ENCODE measurements at regions not wholly inside any gene's neighbourhood (a gene's known extent, or its start where the extent isn't known, plus 50 kb on each side); places are given as distances from the start of the nearest gene placed in this dataset.

GRCh38 chr5:136510481-136510880 lies 145.1 kb upstream of the TRPC7 start:
- H3K36me3 ChIP-seq (ENCODE audit: low read depth) = no peaks in the 10 kb centered on the region
- H3K9ac ChIP-seq = no peak overlapping the region
- no peak for TF ChIP-seq EZH2phosphoT487 (IDR thresholded peaks at IDR 0.05; ENCODE audit: insufficient read depth, low read depth)
- TF ChIP-seq EZH2 (IDR thresholded peaks at IDR 0.05; ENCODE audit: insufficient read depth, poor library complexity, severe bottlenecking) = no peak
- H3K27ac ChIP-seq = no peak overlapping the region
- H4K20me1 ChIP-seq (ENCODE audit: insufficient read depth) = no peaks in the 10 kb centered on the region
- no peaks in the 10 kb centered on the region for H3K27me3 ChIP-seq (replicated peaks; ENCODE audit: insufficient read depth)
- H2AFZ ChIP-seq = no peak overlapping the region
- H3K4me3 ChIP-seq = no peak overlapping the region
- H3K9me3 ChIP-seq (ENCODE audit: low read depth) = no peaks in the 10 kb centered on the region
- no peaks in the 10 kb centered on the region for H3K9me2 ChIP-seq (ENCODE audit: insufficient read depth)
- in situ Hi-C loops (cut with MboI) = no loop called here
- no peak overlapping the region for H3K4me2 ChIP-seq (ENCODE audit: unreplicated experiment)
- no peaks in the 10 kb centered on the region for H3K79me2 ChIP-seq (ENCODE audit: insufficient read depth)
- no peak for DNase-seq
- H3K4me1 ChIP-seq (ENCODE audit: insufficient read depth) = no peaks in the 10 kb centered on the region
- H3F3A ChIP-seq (ENCODE audit: insufficient read depth) = no peaks in the 10 kb centered on the region

GRCh38 chr5:136506131-136506530 lies 140.8 kb upstream of the TRPC7 start:
- no peak overlapping the region for H2AFZ ChIP-seq
- no peak overlapping the region for H3K27ac ChIP-seq
- H3K36me3 ChIP-seq (ENCODE audit: low read depth) = no peaks in the 10 kb centered on the region
- no peaks in the 10 kb centered on the region for H3K9me2 ChIP-seq (ENCODE audit: insufficient read depth)
- no peak for DNase-seq
- no peaks in the 10 kb centered on the region for H4K20me1 ChIP-seq (ENCODE audit: insufficient read depth)
- no peaks in the 10 kb centered on the region for H3K4me1 ChIP-seq (ENCODE audit: insufficient read depth)
- H3K9me3 ChIP-seq (ENCODE audit: low read depth) = no peaks in the 10 kb centered on the region
- H3K9ac ChIP-seq = no peak overlapping the region
- 38 to 44% methylated on average over 1 of the region's 1 CpG for WGBS, 2 experiments (ENCODE audit: low coverage in 1 of 2, low lambda C conversion rate in 2 of 2, missing lambda C conversion rate in 2 of 2)
- no peaks in the 10 kb centered on the region for H3F3A ChIP-seq (ENCODE audit: insufficient read depth)
- in situ Hi-C loops (cut with MboI) = no loop called here
- H3K27me3 ChIP-seq (replicated peaks; ENCODE audit: insufficient read depth) = no peaks in the 10 kb centered on the region
- no peak overlapping the region for H3K4me3 ChIP-seq
- H3K4me2 ChIP-seq (ENCODE audit: unreplicated experiment) = no peak overlapping the region
- no peaks in the 10 kb centered on the region for H3K79me2 ChIP-seq (ENCODE audit: insufficient read depth)
- TF ChIP-seq EZH2phosphoT487 (IDR thresholded peaks at IDR 0.05; ENCODE audit: insufficient read depth, low read depth) (no peak), EZH2 (IDR thresholded peaks at IDR 0.05; ENCODE audit: insufficient read depth, poor library complexity, severe bottlenecking) (no peak)

DNA sequence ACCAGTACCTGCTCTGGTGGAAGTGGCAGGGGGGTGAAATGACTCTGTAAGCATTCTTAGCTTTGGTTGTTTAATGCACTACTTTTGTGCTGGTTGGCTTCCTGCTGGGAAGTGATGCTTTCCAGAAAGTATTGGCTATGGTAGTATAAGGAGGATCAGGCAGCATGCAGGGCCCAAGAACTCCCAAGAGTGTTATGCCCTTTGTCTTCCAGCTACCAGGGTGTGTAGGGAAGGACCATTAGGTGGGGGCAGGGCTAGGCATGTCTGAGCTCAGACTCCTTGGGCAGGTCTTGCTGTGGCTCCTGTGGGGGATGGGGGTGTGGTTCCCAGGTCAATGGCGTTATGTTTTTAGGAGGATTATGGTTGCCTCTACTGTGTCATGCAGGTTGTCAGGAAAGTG lies 135.8 kb upstream of the TRPC7 start:
- Histone ChIP-seq H3K9me3 (ENCODE audit: low read depth) (no peaks in the 10 kb centered on the region), H3K79me2 (ENCODE audit: insufficient read depth) (no peaks in the 10 kb centered on the region), H3K4me1 (ENCODE audit: insufficient read depth) (no peaks in the 10 kb centered on the region), H3K9me2 (ENCODE audit: insufficient read depth) (0 out of 2 replicates have a peak, but pooled peaks cover 4% of the 10 kb centered on the region), H3K9ac (no peak overlapping the region), H3K27ac (no peak overlapping the region), H3F3A (ENCODE audit: insufficient read depth) (no peaks in the 10 kb centered on the region), H3K4me2 (ENCODE audit: unreplicated experiment) (no peak overlapping the region), H2AFZ (no peak overlapping the region), H4K20me1 (ENCODE audit: insufficient read depth) (no peaks in the 10 kb centered on the region), H3K4me3 (no peak overlapping the region), H3K36me3 (ENCODE audit: low read depth) (no peaks in the 10 kb centered on the region), H3K27me3 (replicated peaks; ENCODE audit: insufficient read depth) (no peaks in the 10 kb centered on the region)
- in situ Hi-C loops (cut with MboI) = no loop called here
- TF ChIP-seq EZH2 (IDR thresholded peaks at IDR 0.05; ENCODE audit: insufficient read depth, poor library complexity, severe bottlenecking) = no peak
- TF ChIP-seq EZH2phosphoT487 (IDR thresholded peaks at IDR 0.05; ENCODE audit: insufficient read depth, low read depth) = no peak
- 67 to 75% methylated on average over 1 of the region's 1 CpG for WGBS, 2 experiments (ENCODE audit: low coverage in 1 of 2, low lambda C conversion rate in 2 of 2, missing lambda C conversion rate in 2 of 2)
- DNase-seq = no peak

GRCh38 chr5:136492587-136492986 lies 127.2 kb upstream of the TRPC7 start:
- no peaks in the 10 kb centered on the region for H3K4me1 ChIP-seq (ENCODE audit: insufficient read depth)
- H4K20me1 ChIP-seq (ENCODE audit: insufficient read depth) = no peaks in the 10 kb centered on the region
- H3K9me3 ChIP-seq (ENCODE audit: low read depth) = no peaks in the 10 kb centered on the region
- no peak overlapping the region for H3K27ac ChIP-seq
- DNase-seq = no peak
- no peaks in the 10 kb centered on the region for H3K27me3 ChIP-seq (replicated peaks; ENCODE audit: insufficient read depth)
- 0 out of 2 replicates have a peak, but pooled peaks cover 2% of the 10 kb centered on the region for H3K9me2 ChIP-seq (ENCODE audit: insufficient read depth)
- H3K79me2 ChIP-seq (ENCODE audit: insufficient read depth) = no peaks in the 10 kb centered on the region
- no peaks in the 10 kb centered on the region for H3K36me3 ChIP-seq (ENCODE audit: low read depth)
- no peak for TF ChIP-seq EZH2phosphoT487 (IDR thresholded peaks at IDR 0.05; ENCODE audit: insufficient read depth, low read depth)
- TF ChIP-seq EZH2 (IDR thresholded peaks at IDR 0.05; ENCODE audit: insufficient read depth, poor library complexity, severe bottlenecking) = no peak
- H3K4me2 ChIP-seq (ENCODE audit: unreplicated experiment) = no peak overlapping the region
- H3K9ac ChIP-seq = no peak overlapping the region
- H3F3A ChIP-seq (ENCODE audit: insufficient read depth) = no peaks in the 10 kb centered on the region
- no peak overlapping the region for H2AFZ ChIP-seq
- in situ Hi-C loops (cut with MboI) = no loop called here
- H3K4me3 ChIP-seq = no peak overlapping the region

DNA sequence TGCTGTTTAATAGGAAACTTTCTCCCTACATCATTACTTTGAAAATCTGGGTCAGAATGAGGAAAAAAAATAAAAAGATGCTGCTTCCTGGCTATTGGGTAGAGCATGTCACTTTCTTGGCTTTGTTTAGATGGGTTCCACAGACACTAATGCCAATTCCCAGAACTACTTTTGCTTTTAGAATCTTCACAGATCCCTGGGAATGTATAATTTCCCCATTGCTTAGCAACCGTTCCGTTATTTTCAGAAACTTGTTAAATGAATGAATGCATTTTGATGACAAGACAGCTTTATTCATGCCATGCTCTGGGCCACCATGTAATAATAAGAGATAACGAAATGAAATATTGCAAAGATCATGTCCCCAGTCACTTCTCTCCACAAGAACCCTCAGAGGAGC lies 126.5 kb upstream of the TRPC7 start:
- Histone ChIP-seq H3F3A (ENCODE audit: insufficient read depth) (no peaks in the 10 kb centered on the region), H3K9me2 (ENCODE audit: insufficient read depth) (no peaks in the 10 kb centered on the region), H3K27ac (no peak overlapping the region), H3K36me3 (ENCODE audit: low read depth) (no peaks in the 10 kb centered on the region), H3K4me1 (ENCODE audit: insufficient read depth) (no peaks in the 10 kb centered on the region), H3K4me3 (no peak overlapping the region), H3K9ac (no peak overlapping the region), H3K9me3 (ENCODE audit: low read depth) (no peaks in the 10 kb centered on the region), H3K27me3 (replicated peaks; ENCODE audit: insufficient read depth) (no peaks in the 10 kb centered on the region), H4K20me1 (ENCODE audit: insufficient read depth) (no peaks in the 10 kb centered on the region), H3K79me2 (ENCODE audit: insufficient read depth) (no peaks in the 10 kb centered on the region), H2AFZ (no peak overlapping the region), H3K4me2 (ENCODE audit: unreplicated experiment) (no peak overlapping the region)
- TF ChIP-seq EZH2phosphoT487 (IDR thresholded peaks at IDR 0.05; ENCODE audit: insufficient read depth, low read depth) (no peak), EZH2 (IDR thresholded peaks at IDR 0.05; ENCODE audit: insufficient read depth, poor library complexity, severe bottlenecking) (no peak)
- in situ Hi-C loops (cut with MboI) = no loop called here
- DNase-seq = no peak
- 8% methylated on average over 3 of the region's 3 CpGs for WGBS, 2 experiments (ENCODE audit: low coverage in 1 of 2, low lambda C conversion rate in 2 of 2, missing lambda C conversion rate in 2 of 2)
